Calu3 (cell line): ENCODE measurements at regions not wholly inside any gene's neighbourhood (a gene's known extent, or its start where the extent isn't known, plus 50 kb on each side); places are given as distances from the start of the nearest gene placed in this dataset.

Experiments used
- BruUV-seq: library from RNA; stranded (reverse); fragments of 400-500 nt; replicated peaks from 2 replicates; lab custom pipeline; 2021; lab: Mats Ljungman, UMichigan
- CTCF ChIA-PET: fragments of 300-600 bp; sonication (Branson Sonifier 250); formaldehyde crosslinking; loops from one replicate; lab custom pipeline; 2022; ENCODE audit warnings: antibody characterized with exemption; lab: Charles Lee
- DNase-seq: peaks from one replicate; pipeline ENCODE4 v3.0.0; 2022
- H3K27ac Mint-ChIP-seq: one replicate; pipeline ENCODE4 v1.8.0; 2022; ENCODE audit warnings: mixed read lengths; ENCODE audit not compliant: unreplicated experiment
- H3K27me3 Mint-ChIP-seq: one replicate; pipeline ENCODE4 v1.8.0; 2022; ENCODE audit warnings: mixed read lengths; ENCODE audit not compliant: unreplicated experiment
- H3K36me3 Mint-ChIP-seq: one replicate; pipeline ENCODE4 v1.8.0; 2022; ENCODE audit warnings: mild to moderate bottlenecking, moderate library complexity, mixed read lengths; ENCODE audit not compliant: insufficient read depth, unreplicated experiment
- H3K4me1 Mint-ChIP-seq: one replicate; pipeline ENCODE4 v1.8.0; 2022; ENCODE audit warnings: mild to moderate bottlenecking, low read depth, mixed read lengths; ENCODE audit not compliant: unreplicated experiment
- H3K4me3 Mint-ChIP-seq: one replicate; pipeline ENCODE4 v1.8.0; 2022; ENCODE audit warnings: mild to moderate bottlenecking, low read depth, moderate library complexity, mixed read lengths; ENCODE audit not compliant: unreplicated experiment
- H3K9me3 Mint-ChIP-seq: one replicate; pipeline ENCODE4 v1.8.0; 2022; ENCODE audit warnings: low read depth, mixed read lengths; ENCODE audit not compliant: unreplicated experiment
- intact Hi-C: fragments of 100-400 bp; cut with micrococcal nuclease; formaldehyde crosslinking; loops from one replicate; pipeline ENCODE4 v1.10.0; 2022; ENCODE audit not compliant: unreplicated experiment
- TF ChIP-seq, protein P1 (sequence below): fragments of 200-600 bp; IDR thresholded peaks from one replicate; pipeline ENCODE4 v1.8.0; 2022; ENCODE audit warnings: antibody characterized with exemption; ENCODE audit not compliant: unreplicated experiment

DNA sequence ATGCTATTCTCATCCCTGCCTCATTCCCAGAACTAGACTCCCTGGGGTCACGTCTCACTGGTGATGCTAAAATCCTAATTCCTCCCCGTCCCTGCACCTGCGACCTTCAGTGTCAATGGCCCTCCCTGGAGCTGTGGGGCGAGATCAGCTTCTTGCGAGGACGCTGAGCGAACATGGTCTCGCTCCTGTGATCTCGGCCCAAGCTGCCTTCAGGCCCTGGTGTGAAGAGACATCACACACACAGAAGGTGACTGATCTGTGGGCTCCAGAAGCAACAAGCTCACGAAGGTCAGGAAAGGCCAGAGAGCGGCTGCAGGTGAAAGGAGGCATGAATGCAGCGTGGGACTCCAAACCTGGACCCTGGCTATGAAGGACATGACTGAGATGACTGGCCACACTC lies 139.5 kb upstream of the CST7 start:
- no TSS peak for BruUV-seq
- intact Hi-C loops, result no loop called here
- TF ChIP-seq, protein P1, sequence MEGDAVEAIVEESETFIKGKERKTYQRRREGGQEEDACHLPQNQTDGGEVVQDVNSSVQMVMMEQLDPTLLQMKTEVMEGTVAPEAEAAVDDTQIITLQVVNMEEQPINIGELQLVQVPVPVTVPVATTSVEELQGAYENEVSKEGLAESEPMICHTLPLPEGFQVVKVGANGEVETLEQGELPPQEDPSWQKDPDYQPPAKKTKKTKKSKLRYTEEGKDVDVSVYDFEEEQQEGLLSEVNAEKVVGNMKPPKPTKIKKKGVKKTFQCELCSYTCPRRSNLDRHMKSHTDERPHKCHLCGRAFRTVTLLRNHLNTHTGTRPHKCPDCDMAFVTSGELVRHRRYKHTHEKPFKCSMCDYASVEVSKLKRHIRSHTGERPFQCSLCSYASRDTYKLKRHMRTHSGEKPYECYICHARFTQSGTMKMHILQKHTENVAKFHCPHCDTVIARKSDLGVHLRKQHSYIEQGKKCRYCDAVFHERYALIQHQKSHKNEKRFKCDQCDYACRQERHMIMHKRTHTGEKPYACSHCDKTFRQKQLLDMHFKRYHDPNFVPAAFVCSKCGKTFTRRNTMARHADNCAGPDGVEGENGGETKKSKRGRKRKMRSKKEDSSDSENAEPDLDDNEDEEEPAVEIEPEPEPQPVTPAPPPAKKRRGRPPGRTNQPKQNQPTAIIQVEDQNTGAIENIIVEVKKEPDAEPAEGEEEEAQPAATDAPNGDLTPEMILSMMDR, result no peak
- Mint-ChIP-seq H3K9me3 (no peaks in the 10 kb centered on the region), H3K36me3 (no peaks in the 10 kb centered on the region), H3K4me3 (no peak overlapping the region), H3K27ac (no peak overlapping the region), H3K4me1 (no peaks in the 10 kb centered on the region), H3K27me3 (peaks cover 30% of the 10 kb centered on the region)
- CTCF ChIA-PET, result no interaction called here
- DNase-seq, result no peak

GRCh38 chr20:24810676-24811407 lies 138.2 kb upstream of the CST7 start:
- no peak for DNase-seq
- H3K4me1 Mint-ChIP-seq, result no peaks in the 10 kb centered on the region
- H3K9me3 Mint-ChIP-seq, result no peaks in the 10 kb centered on the region
- CTCF ChIA-PET, result no interaction called here
- H3K36me3 Mint-ChIP-seq, result no peaks in the 10 kb centered on the region
- peaks cover 30% of the 10 kb centered on the region for H3K27me3 Mint-ChIP-seq
- H3K27ac Mint-ChIP-seq, result no peak overlapping the region
- BruUV-seq, result no TSS peak
- intact Hi-C loops, result no loop called here
- TF ChIP-seq, protein P1, result no peak
- no peak overlapping the region for H3K4me3 Mint-ChIP-seq

GRCh38 chr20:24812373-24812772 lies 136.7 kb upstream of the CST7 start:
- H3K36me3 Mint-ChIP-seq, result no peaks in the 10 kb centered on the region
- no peak for DNase-seq
- H3K9me3 Mint-ChIP-seq, result no peaks in the 10 kb centered on the region
- no peak overlapping the region for H3K4me3 Mint-ChIP-seq
- intact Hi-C loops, result no loop called here
- TF ChIP-seq, protein P1, result no peak
- no peaks in the 10 kb centered on the region for H3K4me1 Mint-ChIP-seq
- no peak overlapping the region for H3K27ac Mint-ChIP-seq
- BruUV-seq, result no TSS peak
- H3K27me3 Mint-ChIP-seq, result peaks cover 45% of the 10 kb centered on the region
- CTCF ChIA-PET, result no interaction called here

DNA sequence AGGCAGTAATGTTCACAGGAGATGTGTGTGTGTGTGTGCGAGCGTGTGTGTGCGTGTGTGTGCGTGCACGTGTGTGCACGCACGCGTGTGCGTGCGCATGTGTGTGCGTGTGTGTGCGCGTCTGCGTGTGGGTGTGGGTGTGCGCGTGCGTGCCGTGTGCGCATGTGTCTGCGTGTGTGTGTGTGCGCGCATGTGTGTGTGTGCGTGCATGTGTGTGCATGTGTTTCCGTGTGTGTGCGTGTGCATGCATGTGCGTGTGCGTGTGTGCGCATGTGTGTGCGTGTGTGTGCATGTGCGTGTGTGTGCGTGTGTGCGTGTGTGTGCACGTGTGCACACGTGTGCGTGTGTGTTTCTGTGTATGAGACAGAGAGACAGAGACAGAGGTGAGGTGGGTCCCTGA lies 136.0 kb upstream of the CST7 start:
- intact Hi-C loops, result no loop called here
- TF ChIP-seq, protein P1, result no peak
- DNase-seq, result no peak
- Mint-ChIP-seq H3K4me3 (no peak overlapping the region), H3K9me3 (no peaks in the 10 kb centered on the region), H3K36me3 (no peaks in the 10 kb centered on the region), H3K27me3 (peaks cover 52% of the 10 kb centered on the region), H3K27ac (no peak overlapping the region), H3K4me1 (no peaks in the 10 kb centered on the region)
- BruUV-seq, result no TSS peak
- CTCF ChIA-PET, result no interaction called here
